Karpas-422 (cell line): ENCODE measurements at regions not wholly inside any gene's neighbourhood (a gene's known extent, or its start where the extent isn't known, plus 50 kb on each side); places are given as distances from the start of the nearest gene placed in this dataset.

Experiments
- DNase-seq: peaks from one replicate; pipeline ENCODE4 v3.0.0-alpha.2; 2015
- H2AFZ ChIP-seq: fragments of 200-600 bp; sonication (generic); 2 replicates; pipeline ENCODE4 v1.6.1; 2014; ENCODE audit warnings: antibody characterized with exemption, low read length, mixed read lengths
- H3K27ac ChIP-seq: fragments of 200-600 bp; sonication (generic); 2 replicates; pipeline ENCODE4 v1.5.1; 2014; ENCODE audit warnings: mild to moderate bottlenecking, low read length, moderate library complexity
- H3K27me3 ChIP-seq: fragments of 200-600 bp; sonication (generic); 2 replicates; pipeline ENCODE4 v1.6.1; 2014; ENCODE audit warnings: low read length, mixed read lengths
- H3K36me3 ChIP-seq: fragments of 200-600 bp; sonication (generic); 2 replicates; pipeline ENCODE4 v1.6.1; 2014; ENCODE audit warnings: low read length, mixed read lengths; ENCODE audit not compliant: insufficient read depth
- H3K4me1 ChIP-seq: fragments of 200-600 bp; sonication (generic); 2 replicates; pipeline ENCODE4 v1.6.1; 2014; ENCODE audit warnings: mild to moderate bottlenecking, low read length, mixed read lengths
- H3K4me2 ChIP-seq: fragments of 200-600 bp; sonication (generic); 2 replicates; pipeline ENCODE4 v1.6.1; 2014; ENCODE audit warnings: low read length, low read depth, mild to moderate bottlenecking; ENCODE audit not compliant: poor library complexity, severe bottlenecking
- H3K4me3 ChIP-seq: fragments of 200-600 bp; sonication (generic); 2 replicates; pipeline ENCODE4 v1.5.1; 2014; ENCODE audit warnings: mild to moderate bottlenecking, antibody characterized with exemption, low read length, mixed read lengths
- H3K79me2 ChIP-seq: fragments of 200-600 bp; sonication (generic); 2 replicates; pipeline ENCODE4 v1.6.1; 2014; ENCODE audit warnings: mild to moderate bottlenecking, low read length, mixed read lengths
- H3K9ac ChIP-seq: fragments of 200-600 bp; sonication (generic); 2 replicates; pipeline ENCODE4 v1.6.0; 2014; ENCODE audit warnings: low read length
- H3K9me2 ChIP-seq: fragments of 200-600 bp; sonication (generic), shearing (Covaris generic); replicated peaks from 2 replicates; pipeline ENCODE4 v1.6.0; 2014; ENCODE audit warnings: mild to moderate bottlenecking, low read length, moderate library complexity; ENCODE audit not compliant: insufficient read depth
- H3K9me3 ChIP-seq: fragments of 300-700, 200-600 bp; sonication (generic); 2 replicates; pipeline ENCODE4 v1.6.1; 2014; ENCODE audit warnings: low read length, mixed read lengths
- H4K20me1 ChIP-seq: fragments of 200-600 bp; sonication (generic); 2 replicates; pipeline ENCODE4 v1.6.1; 2014; ENCODE audit warnings: mild to moderate bottlenecking, antibody characterized with exemption, low read length, low read depth; ENCODE audit not compliant: insufficient read depth

DNA sequence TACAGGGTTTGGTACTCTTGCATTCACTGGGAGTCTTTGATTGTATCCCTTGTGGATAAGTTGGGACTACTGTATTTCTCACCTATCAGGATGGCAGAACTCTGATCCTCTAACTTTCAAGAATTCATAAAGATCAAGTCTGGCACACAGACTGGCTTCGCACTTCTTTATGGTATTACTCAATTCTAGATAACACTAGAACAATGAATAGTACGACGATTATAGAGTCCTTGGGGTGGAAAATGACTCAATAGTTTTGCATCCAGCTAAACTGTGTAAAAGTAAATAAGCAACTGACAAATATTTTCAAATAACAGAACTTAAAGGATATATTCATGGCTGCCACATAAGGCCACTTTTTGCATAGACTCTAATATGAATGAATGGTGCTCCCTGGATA lies 103.4 kb upstream of the MEX3C start:
- H3K9ac ChIP-seq, result no peak overlapping the region
- no peaks in the 10 kb centered on the region for H3K79me2 ChIP-seq
- H3K4me1 ChIP-seq, result no peaks in the 10 kb centered on the region
- DNase-seq, result no peak
- H2AFZ ChIP-seq, result no peak overlapping the region
- H3K9me3 ChIP-seq, result no peaks in the 10 kb centered on the region
- no peak overlapping the region for H3K4me3 ChIP-seq
- no peaks in the 10 kb centered on the region for H3K36me3 ChIP-seq
- H3K27ac ChIP-seq, result no peak overlapping the region
- no peaks in the 10 kb centered on the region for H3K27me3 ChIP-seq
- no peaks in the 10 kb centered on the region for H3K9me2 ChIP-seq
- no peak overlapping the region for H3K4me2 ChIP-seq
- no peaks in the 10 kb centered on the region for H4K20me1 ChIP-seq

GRCh38 chr18:51301376-51301775 lies 103.9 kb upstream of the MEX3C start:
- H3K4me2 ChIP-seq, result no peak overlapping the region
- no peaks in the 10 kb centered on the region for H3K27me3 ChIP-seq
- H4K20me1 ChIP-seq, result no peaks in the 10 kb centered on the region
- H3K79me2 ChIP-seq, result no peaks in the 10 kb centered on the region
- H3K4me3 ChIP-seq, result no peak overlapping the region
- H3K36me3 ChIP-seq, result no peaks in the 10 kb centered on the region
- no peaks in the 10 kb centered on the region for H3K9me2 ChIP-seq
- H2AFZ ChIP-seq, result no peak overlapping the region
- no peak overlapping the region for H3K27ac ChIP-seq
- no peak overlapping the region for H3K9ac ChIP-seq
- H3K9me3 ChIP-seq, result no peaks in the 10 kb centered on the region
- DNase-seq, result no peak
- no peaks in the 10 kb centered on the region for H3K4me1 ChIP-seq

DNA sequence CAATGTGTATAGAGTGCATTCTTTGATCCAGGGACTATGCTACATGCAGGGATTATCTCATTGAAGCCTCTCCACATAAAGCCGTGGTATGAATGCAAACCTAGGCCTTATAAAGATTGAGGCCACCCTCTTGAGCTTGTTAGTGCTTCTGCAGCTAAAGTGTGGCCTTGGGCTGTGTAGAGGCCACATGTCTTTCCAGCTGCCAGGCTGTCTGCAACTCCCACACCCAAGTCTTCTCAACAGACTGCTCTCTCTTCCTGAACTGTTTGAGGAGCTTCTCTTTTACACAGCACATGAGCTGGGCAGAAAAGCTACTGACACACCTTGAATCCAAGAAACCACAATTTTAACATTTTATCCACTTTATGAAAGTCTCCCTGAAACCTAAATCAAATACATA lies 119.2 kb upstream of the MEX3C start:
- no peaks in the 10 kb centered on the region for H3K4me1 ChIP-seq
- H3K9me3 ChIP-seq, result no peaks in the 10 kb centered on the region
- no peaks in the 10 kb centered on the region for H3K36me3 ChIP-seq
- H3K9ac ChIP-seq, result no peak overlapping the region
- H4K20me1 ChIP-seq, result no peaks in the 10 kb centered on the region
- H3K9me2 ChIP-seq, result no peaks in the 10 kb centered on the region
- H2AFZ ChIP-seq, result no peak overlapping the region
- H3K4me2 ChIP-seq, result no peak overlapping the region
- H3K79me2 ChIP-seq, result no peaks in the 10 kb centered on the region
- DNase-seq, result no peak
- H3K27me3 ChIP-seq, result no peaks in the 10 kb centered on the region
- H3K4me3 ChIP-seq, result no peak overlapping the region
- no peak overlapping the region for H3K27ac ChIP-seq

DNA sequence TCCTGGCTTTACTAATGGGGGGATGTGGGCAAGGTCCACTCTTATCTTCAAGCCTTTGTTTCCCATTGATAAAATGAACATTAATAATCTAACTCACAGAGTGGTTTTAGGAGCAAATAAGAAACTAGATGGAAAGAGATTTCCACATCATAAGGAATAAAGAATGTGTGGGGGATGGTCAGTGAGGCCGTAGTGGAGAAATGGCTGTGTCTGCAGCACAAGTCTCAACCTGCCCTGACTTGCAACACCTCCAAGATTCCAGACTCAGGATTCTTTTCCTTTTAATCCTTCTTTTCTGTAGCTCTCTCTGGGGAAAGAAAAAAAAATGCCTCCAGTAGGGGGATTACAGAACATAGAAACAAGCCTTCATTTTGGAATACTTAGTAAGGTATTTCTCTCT lies 124.2 kb upstream of the MEX3C start:
- H3K27ac ChIP-seq, result no peak overlapping the region
- no peak for DNase-seq
- no peaks in the 10 kb centered on the region for H3K79me2 ChIP-seq
- no peaks in the 10 kb centered on the region for H3K27me3 ChIP-seq
- H3K36me3 ChIP-seq, result no peaks in the 10 kb centered on the region
- no peak overlapping the region for H3K4me3 ChIP-seq
- no peak overlapping the region for H3K9ac ChIP-seq
- no peak overlapping the region for H3K4me2 ChIP-seq
- H3K9me2 ChIP-seq, result no peaks in the 10 kb centered on the region
- no peaks in the 10 kb centered on the region for H4K20me1 ChIP-seq
- H2AFZ ChIP-seq, result no peak overlapping the region
- no peaks in the 10 kb centered on the region for H3K9me3 ChIP-seq
- no peaks in the 10 kb centered on the region for H3K4me1 ChIP-seq

DNA sequence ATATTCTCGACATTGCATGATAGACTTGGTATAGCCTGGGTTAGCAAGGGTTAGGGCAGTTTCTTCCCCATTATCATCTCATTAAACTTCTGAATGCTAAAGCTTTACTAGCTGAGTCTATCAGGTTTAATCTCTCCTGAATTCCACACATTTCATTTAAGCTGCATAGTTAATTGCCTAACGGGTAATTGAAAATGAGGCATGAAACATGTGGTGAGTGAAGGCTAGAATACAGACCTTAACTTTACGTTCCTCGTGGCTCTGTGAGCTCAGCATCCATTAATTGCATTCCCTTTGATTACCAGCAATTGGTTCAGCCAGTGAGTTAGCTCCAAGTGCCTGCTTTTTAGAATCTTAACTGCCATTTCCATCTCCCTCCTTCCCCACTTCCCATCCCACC lies 126.5 kb upstream of the MEX3C start:
- Histone ChIP-seq H3K4me2 (no peak overlapping the region), H3K9me3 (no peaks in the 10 kb centered on the region), H3K36me3 (no peaks in the 10 kb centered on the region), H3K9me2 (no peaks in the 10 kb centered on the region), H3K4me1 (no peaks in the 10 kb centered on the region), H4K20me1 (no peaks in the 10 kb centered on the region), H3K27me3 (no peaks in the 10 kb centered on the region), H3K79me2 (no peaks in the 10 kb centered on the region), H3K27ac (no peak overlapping the region), H3K9ac (no peak overlapping the region), H2AFZ (no peak overlapping the region), H3K4me3 (no peak overlapping the region)
- no peak for DNase-seq

DNA sequence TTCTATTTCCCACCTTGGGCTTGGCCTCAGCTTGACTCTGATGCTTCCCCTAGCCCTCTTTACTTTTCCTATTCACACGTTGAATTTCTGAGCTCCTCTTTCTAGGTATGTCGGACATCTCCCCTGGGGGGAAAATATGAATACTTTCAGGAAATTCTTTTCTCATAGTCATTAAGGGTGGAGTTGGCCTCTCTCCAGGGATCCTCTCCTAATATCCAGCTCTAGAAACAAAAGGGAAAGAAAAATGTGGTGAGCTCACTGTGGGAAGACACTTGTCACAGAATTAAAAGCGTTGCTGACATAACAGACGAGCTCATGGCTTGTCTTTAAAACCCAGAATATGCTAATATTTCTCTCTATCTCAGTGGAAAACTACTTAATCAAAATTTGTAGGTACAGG lies 132.7 kb upstream of the MEX3C start:
- Histone ChIP-seq H3K4me1 (no peaks in the 10 kb centered on the region), H3K9me2 (no peaks in the 10 kb centered on the region), H3K36me3 (no peaks in the 10 kb centered on the region), H3K4me3 (no peak overlapping the region), H3K9ac (no peak overlapping the region), H3K27ac (no peak overlapping the region), H3K9me3 (no peaks in the 10 kb centered on the region), H3K27me3 (no peaks in the 10 kb centered on the region), H3K4me2 (no peak overlapping the region), H2AFZ (no peak overlapping the region), H3K79me2 (no peaks in the 10 kb centered on the region), H4K20me1 (no peaks in the 10 kb centered on the region)
- DNase-seq, result no peak

GRCh38 chr18:51330739-51331138 lies 133.3 kb upstream of the MEX3C start:
- Histone ChIP-seq H3K4me3 (no peak overlapping the region), H3K4me1 (no peaks in the 10 kb centered on the region), H3K27me3 (no peaks in the 10 kb centered on the region), H3K9me3 (no peaks in the 10 kb centered on the region), H3K9me2 (no peaks in the 10 kb centered on the region), H3K36me3 (no peaks in the 10 kb centered on the region), H2AFZ (no peak overlapping the region), H3K27ac (no peak overlapping the region), H4K20me1 (no peaks in the 10 kb centered on the region), H3K79me2 (no peaks in the 10 kb centered on the region), H3K9ac (no peak overlapping the region), H3K4me2 (no peak overlapping the region)
- DNase-seq, result no peak

GRCh38 chr18:51337406-51337805 lies 139.9 kb upstream of the MEX3C start:
- Histone ChIP-seq H3K9me3 (no peaks in the 10 kb centered on the region), H4K20me1 (no peaks in the 10 kb centered on the region), H3K36me3 (no peaks in the 10 kb centered on the region), H3K27ac (no peak overlapping the region), H3K9me2 (no peaks in the 10 kb centered on the region), H2AFZ (no peak overlapping the region), H3K4me3 (no peak overlapping the region), H3K4me1 (no peaks in the 10 kb centered on the region), H3K27me3 (no peaks in the 10 kb centered on the region), H3K4me2 (no peak overlapping the region), H3K79me2 (no peaks in the 10 kb centered on the region), H3K9ac (no peak overlapping the region)
- DNase-seq, result peak; percentile 15

DNA sequence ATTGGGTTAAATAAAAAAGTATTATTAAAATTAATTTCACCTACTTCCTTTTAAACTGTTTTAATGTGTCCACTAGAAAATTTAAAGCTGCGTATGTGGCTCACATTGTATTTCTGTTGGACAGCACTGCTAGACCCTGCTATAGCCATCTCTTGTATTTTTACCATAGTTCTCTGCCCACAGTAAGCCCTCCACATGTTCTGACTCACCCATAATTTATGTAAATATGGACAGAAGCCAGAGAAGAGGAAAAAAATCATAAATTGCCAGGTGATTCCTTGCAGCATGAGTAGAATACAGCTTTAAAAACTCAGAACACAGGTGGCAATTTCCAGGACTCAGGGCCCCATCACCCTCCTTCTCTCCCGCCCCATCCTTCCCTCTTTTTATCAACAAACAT lies 142.4 kb upstream of the MEX3C start:
- Histone ChIP-seq H3K4me3 (no peak overlapping the region), H3K27ac (no peak overlapping the region), H2AFZ (no peak overlapping the region), H4K20me1 (no peaks in the 10 kb centered on the region), H3K9me3 (no peaks in the 10 kb centered on the region), H3K9me2 (no peaks in the 10 kb centered on the region), H3K9ac (no peak overlapping the region), H3K4me1 (no peaks in the 10 kb centered on the region), H3K79me2 (no peaks in the 10 kb centered on the region), H3K4me2 (no peak overlapping the region), H3K36me3 (no peaks in the 10 kb centered on the region), H3K27me3 (no peaks in the 10 kb centered on the region)
- no peak for DNase-seq
